ENCODE measurements at regions not wholly inside any gene's neighbourhood (a gene's known extent, or its start where the extent isn't known, plus 50 kb on each side); places are given as distances from the start of the nearest gene placed in this dataset.
A peak's percentile ranks its signal among the peaks of the same experiment; 100 is the strongest.

GRCh38 chr2:193590831-193591230, 1396.1 kb upstream of the TMEFF2 start:
- no peak for DNase-seq

GRCh38 chr2:193584522-193584938, 1389.8 kb upstream of the TMEFF2 start:
- DNase-seq, result peak; percentile 9 to 27

GRCh38 chr2:193583638-193584400, 1389.1 kb upstream of the TMEFF2 start:
- no peak for DNase-seq

GRCh38 chr2:193581807-193582206, 1387.1 kb upstream of the TMEFF2 start:
- no peak for DNase-seq

GRCh38 chr2:193580176-193580950, 1385.6 kb upstream of the TMEFF2 start:
- DNase-seq, result no peak

- DNase-seq, result no peak
Observed at GRCh38 chr2:193566886-193567285, 1372.2 kb upstream of the TMEFF2 start.

- no peak for DNase-seq
Observed at GRCh38 chr2:193566276-193566675, 1371.5 kb upstream of the TMEFF2 start.

- DNase-seq, result no peak
Observed at GRCh38 chr2:193562031-193562430, 1367.3 kb upstream of the TMEFF2 start.

- DNase-seq, result no peak
Observed at GRCh38 chr2:193561054-193561453, 1366.3 kb upstream of the TMEFF2 start.

GRCh38 chr2:193556766-193557470, 1362.2 kb upstream of the TMEFF2 start:
- DNase-seq, result no peak

GRCh38 chr2:193549661-193550060, 1354.9 kb upstream of the TMEFF2 start:
- DNase-seq, result peak in 1 of 2 donors; percentile 4

- DNase-seq, result no peak
Observed at GRCh38 chr2:193542762-193543161, 1348.0 kb upstream of the TMEFF2 start.

- DNase-seq, result no peak
Observed at GRCh38 chr2:193539188-193539587, 1344.5 kb upstream of the TMEFF2 start.

GRCh38 chr2:193538061-193538460, 1343.3 kb upstream of the TMEFF2 start:
- no peak for DNase-seq

- no peak for DNase-seq
Observed at GRCh38 chr2:193537531-193537930, 1342.8 kb upstream of the TMEFF2 start.

- no peak for DNase-seq
Observed at GRCh38 chr2:193528458-193528857, 1333.7 kb upstream of the TMEFF2 start.

- DNase-seq, result no peak
Observed at GRCh38 chr2:193527146-193527545, 1332.4 kb upstream of the TMEFF2 start.

- DNase-seq, result no peak
Observed at GRCh38 chr2:193523662-193524061, 1328.9 kb upstream of the TMEFF2 start.

GRCh38 chr2:193521523-193521922, 1326.8 kb upstream of the TMEFF2 start:
- DNase-seq, result no peak

GRCh38 chr2:193520709-193521458, 1326.2 kb upstream of the TMEFF2 start:
- no peak for DNase-seq

- DNase-seq, result no peak
Observed at GRCh38 chr2:193518041-193518817, 1323.5 kb upstream of the TMEFF2 start.

- DNase-seq, result no peak
Observed at GRCh38 chr2:193517615-193518014, 1322.9 kb upstream of the TMEFF2 start.
